HEK293 (cell line): ENCODE measurements at regions not wholly inside any gene's neighbourhood (a gene's known extent, or its start where the extent isn't known, plus 50 kb on each side); places are given as distances from the start of the nearest gene placed in this dataset.

Source experiments
- CTCF ChIA-PET: fragments of 350-600 bp; formaldehyde crosslinking; extraction: SDS; loops from one replicate; lab custom pipeline; 2021; ENCODE audit warnings: antibody characterized with exemption; lab: Yijun Ruan, JAX
- POLR2A ChIA-PET: fragments of 300-600 bp; formaldehyde crosslinking; extraction: SDS; loops from one replicate; lab custom pipeline; 2020; ENCODE audit warnings: antibody characterized with exemption, inconsistent platforms; lab: Yijun Ruan, JAX
- H3K27ac ChIP-seq: fragments of 200-500 bp; sonication (Bioruptor generic); 2 replicates; pipeline ENCODE4 v1.5.1; 2014; ENCODE audit warnings: low read depth, low read length, control low read depth, inconsistent platforms; ENCODE audit errors: extremely low read depth
- H3K36me3 ChIP-seq, 2 experiments: fragments of 200-500 bp in 1 of 2; sonication (Bioruptor generic) in 1 of 2; 1 replicate in 1 of 2; 2 replicates in 1 of 2; pipeline ENCODE4 v1.5.1; 2014 to 2017; ENCODE audit warnings: inconsistent platforms in 2 of 2, low read length in 2 of 2; ENCODE audit not compliant: control insufficient read depth in 2 of 2, insufficient read depth in 1 of 2
- H3K4me1 ChIP-seq: fragments of 200-500 bp; sonication (Bioruptor generic); 2 replicates; pipeline ENCODE4 v1.5.1; 2014; ENCODE audit warnings: mild to moderate bottlenecking, low read length, inconsistent platforms; ENCODE audit not compliant: control insufficient read depth, insufficient read depth
- H3K4me3 ChIP-seq: 2 replicates; pipeline ENCODE4 v1.5.1; 2011; ENCODE audit warnings: low read depth, mild to moderate bottlenecking, control low read depth, low read length, moderate library complexity
- H3K9me3 ChIP-seq: fragments of 200-500 bp; sonication (Bioruptor generic); 2 replicates; pipeline ENCODE4 v1.5.1; 2014; ENCODE audit warnings: low read depth, low read length, inconsistent platforms; ENCODE audit not compliant: control insufficient read depth, insufficient read depth
- ATF2 ChIP-seq: fragments of 450-650 bp; formaldehyde crosslinking; IDR thresholded peaks from 2 replicates; pipeline ENCODE4 v1.5.1; 2016; ENCODE audit warnings: missing biosample characterization, missing genetic modification characterization, low read depth
- GLI2 ChIP-seq: fragments of 450-650 bp; formaldehyde crosslinking; IDR thresholded peaks from 2 replicates; pipeline ENCODE4; 2017; ENCODE audit warnings: missing biosample characterization, missing genetic modification characterization, low read depth, borderline replicate concordance
- KLF7 ChIP-seq: fragments of 450-650 bp; formaldehyde crosslinking; IDR thresholded peaks from 2 replicates; pipeline ENCODE4 v1.5.1; 2016; ENCODE audit warnings: missing biosample characterization, missing genetic modification characterization, borderline replicate concordance
- KLF8 ChIP-seq: fragments of 450-650 bp; formaldehyde crosslinking; IDR thresholded peaks from 2 replicates; pipeline ENCODE4 v1.5.1; 2016; ENCODE audit warnings: missing biosample characterization, missing genetic modification characterization
- KLF9 ChIP-seq: fragments of 450-650 bp; formaldehyde crosslinking; IDR thresholded peaks from 2 replicates; pipeline ENCODE4 v1.5.1; 2016; ENCODE audit warnings: missing biosample characterization, missing genetic modification characterization, low read depth
- MYNN ChIP-seq: fragments of 450-650 bp; formaldehyde crosslinking; IDR thresholded peaks from 2 replicates; pipeline ENCODE4 v1.5.1; 2016; ENCODE audit warnings: missing biosample characterization, missing genetic modification characterization, borderline replicate concordance
- TRIM28 ChIP-seq: IDR thresholded peaks from 2 replicates; pipeline ENCODE4 v1.6.1; 2011; ENCODE audit warnings: low read length, control low read depth, borderline replicate concordance
- ZNF121 ChIP-seq: fragments of 450-650 bp; formaldehyde crosslinking; IDR thresholded peaks from 2 replicates; pipeline ENCODE4 v1.5.1; 2016; ENCODE audit warnings: missing biosample characterization, missing genetic modification characterization
- ZNF18 ChIP-seq: fragments of 450-650 bp; formaldehyde crosslinking; IDR thresholded peaks from 2 replicates; pipeline ENCODE4 v1.5.1; 2016; ENCODE audit warnings: missing biosample characterization, missing genetic modification characterization
- ZNF423 ChIP-seq: fragments of 450-650 bp; formaldehyde crosslinking; IDR thresholded peaks from 2 replicates; pipeline ENCODE4 v1.5.1; 2016; ENCODE audit warnings: missing biosample characterization, missing genetic modification characterization
- ZNF433 ChIP-seq: fragments of 450-650 bp; formaldehyde crosslinking; IDR thresholded peaks from 2 replicates; pipeline ENCODE4 v1.5.1; 2016; ENCODE audit warnings: missing biosample characterization, missing genetic modification characterization, low read depth
- ZNF449 ChIP-seq: fragments of 450-650 bp; formaldehyde crosslinking; IDR thresholded peaks from 2 replicates; pipeline ENCODE4 v1.5.1; 2017; ENCODE audit warnings: missing biosample characterization, mild to moderate bottlenecking, missing genetic modification characterization, moderate library complexity
- ZNF473 ChIP-seq: fragments of 450-650 bp; formaldehyde crosslinking; IDR thresholded peaks from 2 replicates; pipeline ENCODE4 v1.5.1; 2017; ENCODE audit warnings: missing biosample characterization, missing genetic modification characterization
- ZNF488 ChIP-seq: fragments of 450-650 bp; formaldehyde crosslinking; IDR thresholded peaks from 2 replicates; pipeline ENCODE4 v1.5.1; 2016; ENCODE audit warnings: missing biosample characterization, missing genetic modification characterization
- ZNF548 ChIP-seq: fragments of 450-650 bp; formaldehyde crosslinking; IDR thresholded peaks from 2 replicates; pipeline ENCODE4 v1.5.1; 2016; ENCODE audit warnings: missing biosample characterization, missing genetic modification characterization
- ZNF555 ChIP-seq: fragments of 450-650 bp; formaldehyde crosslinking; conservative IDR thresholded peaks from 2 replicates; pipeline ENCODE4 v1.5.1; 2017; ENCODE audit warnings: missing biosample characterization, mild to moderate bottlenecking, missing genetic modification characterization, inconsistent platforms
- ZNF558 ChIP-seq: fragments of 450-650 bp; formaldehyde crosslinking; IDR thresholded peaks from 2 replicates; pipeline ENCODE4 v1.5.1; 2016; ENCODE audit warnings: missing biosample characterization, missing genetic modification characterization
- ZNF580 ChIP-seq: fragments of 450-650 bp; formaldehyde crosslinking; IDR thresholded peaks from 2 replicates; pipeline ENCODE4 v1.5.1; 2016; ENCODE audit warnings: missing biosample characterization, missing genetic modification characterization
- ZNF639 ChIP-seq: fragments of 450-650 bp; formaldehyde crosslinking; IDR thresholded peaks from 2 replicates; pipeline ENCODE4 v1.5.1; 2016; ENCODE audit warnings: missing biosample characterization, missing genetic modification characterization
- ZNF768 ChIP-seq: fragments of 450-650 bp; formaldehyde crosslinking; IDR thresholded peaks from 2 replicates; pipeline ENCODE4 v1.5.1; 2018; ENCODE audit warnings: missing biosample characterization, mild to moderate bottlenecking, missing genetic modification characterization
- ZSCAN5A ChIP-seq: fragments of 450-650 bp; formaldehyde crosslinking; IDR thresholded peaks from 2 replicates; pipeline ENCODE4 v1.5.1; 2016; ENCODE audit warnings: missing biosample characterization, missing genetic modification characterization

GRCh38 chr18:62629031-62629430, 86.3 kb upstream of the PHLPP1 start:
- no peak overlapping the region for H3K27ac ChIP-seq
- no peak overlapping the region for H3K4me3 ChIP-seq
- CTCF ChIA-PET, result interaction anchor here (0.6 kb wide), 2 partner anchors 161 to 1878 kb away, joined by 3 to 4 read pairs; no protein-coding TSS in a partner anchor
- H3K4me1 ChIP-seq, result no peaks in the 10 kb centered on the region
- H3K36me3 ChIP-seq, result no peaks in the 10 kb centered on the region
- POLR2A ChIA-PET, result no interaction called here
- H3K9me3 ChIP-seq, result no peaks in the 10 kb centered on the region; the same call in 1 of the 2 replicates
- no peak for TF ChIP-seq ZNF18 (tag by site-specific recombination)
- TF ChIP-seq ZNF433 (tag by site-specific recombination), result no peak
- no peak for TF ChIP-seq KLF8
- no peak for TF ChIP-seq ZNF449
- no peak for TF ChIP-seq ZNF580 (tag by site-specific recombination)
- TF ChIP-seq KLF9 (tag by site-specific recombination), result no peak
- no peak for TF ChIP-seq GLI2 (tag by site-specific recombination)
- TF ChIP-seq ZNF555 (tag by site-specific recombination), result no peak

GRCh38 chr18:62631173-62631572, 84.2 kb upstream of the PHLPP1 start:
- H3K4me1 ChIP-seq, result peaks cover 3% of the 10 kb centered on the region; the same call in 1 of the 2 replicates
- no peak overlapping the region for H3K27ac ChIP-seq
- no peak overlapping the region for H3K4me3 ChIP-seq
- POLR2A ChIA-PET, result no interaction called here
- no peak for TF ChIP-seq ZNF473 (tag by site-specific recombination)
- peak; percentile 31; the same call in 1 of the 2 replicates for TF ChIP-seq ATF2 (tag by site-specific recombination)
- TF ChIP-seq KLF7, result no peak
- no peak for TF ChIP-seq ZNF121 (tag by site-specific recombination)
- no peaks in the 10 kb centered on the region for H3K36me3 ChIP-seq
- H3K9me3 ChIP-seq, result no peaks in the 10 kb centered on the region
- CTCF ChIA-PET, result no interaction called here

- CTCF ChIA-PET, result interaction anchor here (0.9 to 1.0 kb wide), 3 partner anchors 46 to 207 kb away, joined by 3 read pairs; no protein-coding TSS in a partner anchor
- Histone ChIP-seq H3K4me3 (no peak overlapping the region), H3K9me3 (no peaks in the 10 kb centered on the region), H3K36me3 (no peaks in the 10 kb centered on the region), H3K4me1 (peaks cover 3% of the 10 kb centered on the region; the same call in 1 of the 2 replicates), H3K27ac (no peak overlapping the region)
- POLR2A ChIA-PET, result no interaction called here
- no peak for TF ChIP-seq ZNF639
- no peak for TF ChIP-seq MYNN (tag by site-specific recombination)
- TF ChIP-seq ZNF768 (tag by site-specific recombination), result no peak
- TF ChIP-seq ZNF423, result no peak
- TF ChIP-seq ZNF121 (tag by site-specific recombination), result no peak
- TF ChIP-seq ZNF473 (tag by site-specific recombination), result no peak
- no peak for TF ChIP-seq ZSCAN5A (tag by site-specific recombination)
- TF ChIP-seq TRIM28, result no peak
- TF ChIP-seq ZNF488 (tag by site-specific recombination), result no peak
- no peak for TF ChIP-seq ZNF558 (tag by site-specific recombination)
- TF ChIP-seq ZNF548 (tag by site-specific recombination), result no peak
Measured at GRCh38 chr18:62632788-62633455, 82.4 kb upstream of the PHLPP1 start.
